ENCODE measurements at regions not wholly inside any gene's neighbourhood (a gene's known extent, or its start where the extent isn't known, plus 50 kb on each side); places are given as distances from the start of the nearest gene placed in this dataset.

DNA sequence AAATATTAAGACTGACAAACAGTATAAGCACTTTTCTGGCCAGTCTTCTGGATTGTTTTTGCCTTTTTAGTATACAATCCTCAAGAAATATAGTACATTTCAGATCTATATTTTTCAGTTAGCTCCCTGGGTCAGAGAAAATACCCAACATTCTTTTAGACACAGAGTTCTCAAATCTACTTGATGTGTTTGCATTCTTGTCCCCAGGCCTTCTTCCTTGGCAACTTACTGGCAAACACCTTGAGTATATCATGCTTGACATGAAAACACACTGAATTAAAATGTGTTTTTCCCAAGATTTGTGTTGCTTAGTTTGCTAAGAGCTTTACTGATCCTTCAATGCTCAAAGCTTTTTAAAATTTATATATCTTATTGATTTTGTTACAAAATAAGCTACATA lies 1413.1 kb upstream of the CDH9 start:
- TF ChIP-seq, protein P1, sequence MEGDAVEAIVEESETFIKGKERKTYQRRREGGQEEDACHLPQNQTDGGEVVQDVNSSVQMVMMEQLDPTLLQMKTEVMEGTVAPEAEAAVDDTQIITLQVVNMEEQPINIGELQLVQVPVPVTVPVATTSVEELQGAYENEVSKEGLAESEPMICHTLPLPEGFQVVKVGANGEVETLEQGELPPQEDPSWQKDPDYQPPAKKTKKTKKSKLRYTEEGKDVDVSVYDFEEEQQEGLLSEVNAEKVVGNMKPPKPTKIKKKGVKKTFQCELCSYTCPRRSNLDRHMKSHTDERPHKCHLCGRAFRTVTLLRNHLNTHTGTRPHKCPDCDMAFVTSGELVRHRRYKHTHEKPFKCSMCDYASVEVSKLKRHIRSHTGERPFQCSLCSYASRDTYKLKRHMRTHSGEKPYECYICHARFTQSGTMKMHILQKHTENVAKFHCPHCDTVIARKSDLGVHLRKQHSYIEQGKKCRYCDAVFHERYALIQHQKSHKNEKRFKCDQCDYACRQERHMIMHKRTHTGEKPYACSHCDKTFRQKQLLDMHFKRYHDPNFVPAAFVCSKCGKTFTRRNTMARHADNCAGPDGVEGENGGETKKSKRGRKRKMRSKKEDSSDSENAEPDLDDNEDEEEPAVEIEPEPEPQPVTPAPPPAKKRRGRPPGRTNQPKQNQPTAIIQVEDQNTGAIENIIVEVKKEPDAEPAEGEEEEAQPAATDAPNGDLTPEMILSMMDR (IDR thresholded peaks at IDR 0.05; ENCODE audit: control extremely low read depth, extremely low read depth, low read depth, missing control alignments) = no peak
- CTCF ChIA-PET = no interaction called here

DNA sequence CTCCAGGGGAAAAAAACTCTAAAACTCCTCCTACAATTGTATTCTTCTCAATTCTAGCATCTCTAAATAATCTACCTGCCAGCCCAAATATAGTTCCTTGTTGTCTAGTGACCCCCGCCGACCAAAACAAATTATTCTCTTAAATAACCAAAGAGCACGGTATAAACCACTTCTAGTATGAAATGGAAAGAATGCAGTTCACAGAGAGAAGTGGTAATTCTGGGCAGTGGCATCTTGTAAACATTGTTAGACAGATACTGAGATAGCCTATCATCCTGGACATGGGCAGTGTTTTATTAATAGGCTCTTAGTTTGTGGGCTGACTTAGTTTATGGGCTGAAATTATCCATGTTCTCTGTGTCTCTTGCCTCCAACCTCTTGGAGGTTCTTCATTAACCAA lies 1412.6 kb upstream of the CDH9 start:
- POLR2A ChIA-PET = no interaction called here
- CTCF ChIA-PET = no interaction called here
- DNase-seq (ENCODE audit: extremely low spot score) = no peak
- TF ChIP-seq, protein P1 (IDR thresholded peaks at IDR 0.05; ENCODE audit: control extremely low read depth, extremely low read depth, low read depth, missing control alignments) = no peak

More for the DNA sequence above, 1413.1 kb upstream of the CDH9 start:
- POLR2A ChIA-PET = no interaction called here
- no peak for DNase-seq (ENCODE audit: extremely low spot score)

DNA sequence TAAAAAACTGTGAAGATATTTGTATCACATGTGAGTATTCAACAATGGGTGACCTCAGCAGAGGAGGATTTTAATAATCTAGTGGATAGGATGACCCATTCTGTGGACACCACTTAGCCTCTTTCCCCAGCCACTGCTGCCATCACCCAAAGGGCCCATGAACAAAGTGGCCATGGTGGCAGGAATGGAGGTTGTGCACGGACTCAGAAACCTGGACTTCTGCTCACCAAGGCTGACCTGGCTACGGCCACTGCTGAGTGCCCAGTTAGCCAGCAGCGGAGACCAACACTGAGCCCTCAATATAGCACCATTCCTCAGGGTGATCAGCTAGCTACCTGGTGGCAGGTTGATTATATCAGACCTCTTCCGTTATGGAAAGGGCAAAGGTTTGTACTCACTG lies 1410.4 kb upstream of the CDH9 start:
- POLR2A ChIA-PET = no interaction called here
- CTCF ChIA-PET = no interaction called here
- no peak for DNase-seq (ENCODE audit: extremely low spot score)
- TF ChIP-seq, protein P1 (IDR thresholded peaks at IDR 0.05; ENCODE audit: control extremely low read depth, extremely low read depth, low read depth, missing control alignments) = no peak

DNA sequence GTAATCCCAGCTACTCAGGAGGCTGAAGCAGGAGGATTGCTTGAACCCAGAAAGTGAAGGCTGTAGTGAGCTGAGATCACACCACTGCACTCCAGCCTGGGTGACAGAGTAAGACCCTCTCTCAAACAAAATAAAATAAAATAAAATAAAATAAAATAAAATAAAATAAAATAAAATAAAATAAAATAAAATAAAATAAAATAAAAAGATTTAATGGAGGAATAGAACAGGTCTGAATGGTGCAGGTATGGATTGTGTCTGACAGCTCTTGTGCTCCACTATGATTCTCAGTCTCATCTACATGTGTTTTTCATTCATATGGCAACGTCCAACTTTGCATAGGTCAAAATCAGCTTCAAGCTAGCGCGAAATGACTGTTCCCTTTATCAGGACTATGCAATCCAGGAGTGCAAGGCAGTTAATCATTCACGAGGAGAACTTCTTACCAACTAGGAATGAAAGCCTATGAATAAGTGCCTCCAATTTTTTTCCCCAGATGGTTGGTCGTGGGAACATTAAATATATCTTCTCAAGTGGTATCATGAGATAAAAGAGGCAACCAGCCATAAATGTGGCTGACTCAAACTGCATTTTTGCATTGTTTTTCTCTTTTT lies 1392.3 kb upstream of the CDH9 start:
- POLR2A ChIA-PET = no interaction called here
- TF ChIP-seq, protein P1 (IDR thresholded peaks at IDR 0.05; ENCODE audit: control extremely low read depth, extremely low read depth, low read depth, missing control alignments) = no peak
- no peak for DNase-seq (ENCODE audit: extremely low spot score)
- CTCF ChIA-PET = no interaction called here

DNA sequence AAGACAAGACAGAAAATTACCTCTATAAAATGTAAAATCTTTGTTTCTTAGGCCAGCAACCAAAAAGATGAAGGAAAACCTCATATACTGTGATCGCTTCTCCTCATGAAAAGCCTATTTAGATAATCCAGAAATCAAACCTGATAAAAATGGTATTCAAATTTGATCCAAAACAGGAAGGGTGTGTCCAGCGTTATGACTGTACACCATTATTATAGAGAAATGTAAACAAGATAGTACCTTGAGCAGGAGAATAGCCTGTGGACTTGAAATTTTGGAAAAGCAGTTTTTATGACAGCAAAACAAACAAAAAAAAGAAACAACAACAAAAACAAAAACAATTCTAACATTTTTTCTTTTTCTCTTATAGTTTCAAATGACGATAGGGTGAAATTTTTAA lies 1382.8 kb upstream of the CDH9 start:
- ChIA-PET CTCF (no interaction called here), POLR2A (no interaction called here)
- no peak for DNase-seq (ENCODE audit: extremely low spot score)
- TF ChIP-seq, protein P1 (IDR thresholded peaks at IDR 0.05; ENCODE audit: control extremely low read depth, extremely low read depth, low read depth, missing control alignments) = no peak

DNA sequence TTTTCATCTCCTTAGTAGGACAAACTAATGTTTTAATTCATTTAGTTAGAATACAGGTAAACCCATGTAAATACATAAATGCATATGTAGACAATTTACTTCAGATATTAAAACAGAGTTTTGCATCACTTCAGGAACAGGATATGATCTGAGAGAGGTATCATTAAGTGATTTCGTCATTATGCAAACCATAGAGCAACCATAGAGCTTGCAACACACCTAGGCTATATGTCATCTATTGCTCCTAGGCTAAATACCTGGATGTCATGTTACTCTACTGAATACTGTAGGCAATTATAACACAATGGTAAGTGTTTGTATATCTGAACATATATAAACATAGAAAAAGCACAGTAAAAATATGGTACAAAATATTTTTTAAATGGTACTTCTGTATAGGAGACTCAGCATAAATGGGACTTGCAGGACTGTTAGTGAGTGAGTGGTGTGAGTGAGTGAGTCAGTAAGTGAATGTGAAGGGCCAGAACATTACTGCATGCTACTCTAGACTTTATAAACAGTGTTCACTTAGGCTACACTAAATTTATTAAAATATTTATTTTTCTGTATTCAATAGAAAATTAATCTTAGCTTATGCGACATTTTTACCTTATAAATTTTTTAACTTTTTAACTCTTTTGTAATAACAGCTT lies 1377.5 kb upstream of the CDH9 start:
- TF ChIP-seq, protein P1 (IDR thresholded peaks at IDR 0.05; ENCODE audit: control extremely low read depth, extremely low read depth, low read depth, missing control alignments) = no peak
- no peak for DNase-seq (ENCODE audit: extremely low spot score)
- POLR2A ChIA-PET = no interaction called here
- CTCF ChIA-PET = no interaction called here

All from GM10248 (cell line).